ENCODE measurements at regions not wholly inside any gene's neighbourhood (a gene's known extent, or its start where the extent isn't known, plus 50 kb on each side); places are given as distances from the start of the nearest gene placed in this dataset.
A peak's percentile ranks its signal among the peaks of the same experiment; 100 is the strongest.

GRCh38 chr9:80285326-80285725, 713.6 kb downstream of the TLE4 start:
- no peak for ATAC-seq
- intact Hi-C loops (cut with DNase I): no loop called here
- DNase-seq (ENCODE audit: missing footprints): no peak

- intact Hi-C loops (cut with DNase I): no loop called here
These were observed 711.0 kb downstream of the TLE4 start for GRCh38 chr9:80282766-80283165.

GRCh38 chr9:80259079-80259478, 687.3 kb downstream of the TLE4 start:
- intact Hi-C loops (cut with DNase I): no loop called here
- no peak for DNase-seq (ENCODE audit: missing footprints)
- ATAC-seq: no peak

More at GRCh38 chr9:80282766-80283165, 711.0 kb downstream of the TLE4 start:
- DNase-seq (ENCODE audit: missing footprints): no peak
- no peak for ATAC-seq

- intact Hi-C loops (cut with DNase I): no loop called here
- DNase-seq (ENCODE audit: missing footprints): no peak
- ATAC-seq: no peak
These were observed 680.0 kb downstream of the TLE4 start for GRCh38 chr9:80251778-80252177.

- ATAC-seq (no peak), DNase-seq (ENCODE audit: missing footprints) (no peak)
- intact Hi-C loops (cut with DNase I): no loop called here
These were observed 670.3 kb downstream of the TLE4 start for GRCh38 chr9:80242022-80242421.

GRCh38 chr9:80235752-80236151, 664.0 kb downstream of the TLE4 start:
- DNase-seq (ENCODE audit: missing footprints) (no peak), ATAC-seq (no peak)
- intact Hi-C loops (cut with DNase I): no loop called here

GRCh38 chr9:80233906-80234305, 662.1 kb downstream of the TLE4 start:
- intact Hi-C loops (cut with DNase I): no loop called here
- DNase-seq (ENCODE audit: missing footprints) (no peak), ATAC-seq (no peak)

- no peak for ATAC-seq
- intact Hi-C loops (cut with DNase I): no loop called here
- DNase-seq (ENCODE audit: missing footprints): no peak
These were observed 661.5 kb downstream of the TLE4 start for GRCh38 chr9:80233102-80233843.

GRCh38 chr9:80231318-80232236, 659.8 kb downstream of the TLE4 start:
- DNase-seq (ENCODE audit: missing footprints) (no peak), ATAC-seq (no peak)
- intact Hi-C loops (cut with DNase I): no loop called here

GRCh38 chr9:80223897-80224296, 652.1 kb downstream of the TLE4 start:
- DNase-seq (ENCODE audit: missing footprints) (no peak), ATAC-seq (no peak)
- intact Hi-C loops (cut with DNase I): no loop called here

GRCh38 chr9:80222466-80223169, 650.9 kb downstream of the TLE4 start:
- ATAC-seq: no peak
- no peak for DNase-seq (ENCODE audit: missing footprints)
- intact Hi-C loops (cut with DNase I): no loop called here

GRCh38 chr9:80218328-80218727, 646.6 kb downstream of the TLE4 start:
- no peak for ATAC-seq

GRCh38 chr9:80213613-80214012, 641.8 kb downstream of the TLE4 start:
- intact Hi-C loops (cut with DNase I): no loop called here
- ATAC-seq: no peak

More at GRCh38 chr9:80218328-80218727, 646.6 kb downstream of the TLE4 start:
- intact Hi-C loops (cut with DNase I): no loop called here
- no peak for DNase-seq (ENCODE audit: missing footprints)

GRCh38 chr9:80208696-80209095, 636.9 kb downstream of the TLE4 start:
- ATAC-seq: no peak
- no peak for DNase-seq (ENCODE audit: missing footprints)
- intact Hi-C loops (cut with DNase I): no loop called here

More at GRCh38 chr9:80213613-80214012, 641.8 kb downstream of the TLE4 start:
- DNase-seq (ENCODE audit: missing footprints): no peak

GRCh38 chr9:80204054-80204453, 632.3 kb downstream of the TLE4 start:
- intact Hi-C loops (cut with DNase I): no loop called here
- no peak for ATAC-seq
- no peak for DNase-seq (ENCODE audit: missing footprints)

- DNase-seq (ENCODE audit: missing footprints) (no peak), ATAC-seq (no peak)
- intact Hi-C loops (cut with DNase I): no loop called here
These were observed 625.9 kb downstream of the TLE4 start for GRCh38 chr9:80197661-80198060.

GRCh38 chr9:80191108-80191507, 619.3 kb downstream of the TLE4 start:
- ATAC-seq: no peak
- intact Hi-C loops (cut with DNase I): no loop called here
- no peak for DNase-seq (ENCODE audit: missing footprints)

GRCh38 chr9:80188579-80188978, 616.8 kb downstream of the TLE4 start:
- intact Hi-C loops (cut with DNase I): no loop called here
- DNase-seq (ENCODE audit: missing footprints) (no peak), ATAC-seq (no peak)

GRCh38 chr9:80185112-80185738, 613.5 kb downstream of the TLE4 start:
- DNase-seq (ENCODE audit: missing footprints) (peak; percentile 57), ATAC-seq (no peak)
- intact Hi-C loops (cut with DNase I): no loop called here
